Loucy (cell line): ENCODE measurements at regions not wholly inside any gene's neighbourhood (a gene's known extent, or its start where the extent isn't known, plus 50 kb on each side); places are given as distances from the start of the nearest gene placed in this dataset.

Experiments
- H2AFZ ChIP-seq: fragments of 200-600 bp; sonication (generic); 2 replicates; pipeline ENCODE4 v1.6.0; 2016; ENCODE audit warnings: antibody characterized with exemption, mild to moderate bottlenecking, low read length, moderate library complexity
- H3F3A ChIP-seq: fragments of 200-600 bp; 2 replicates; pipeline ENCODE4 v1.6.0; 2016; ENCODE audit warnings: antibody characterized with exemption, low read depth, mild to moderate bottlenecking
- H3K27me3 ChIP-seq: fragments of 200-600 bp; sonication (generic); 2 replicates; pipeline ENCODE4 v1.6.1; 2014; ENCODE audit warnings: low read length, mild to moderate bottlenecking; ENCODE audit not compliant: insufficient read depth, poor library complexity, severe bottlenecking
- H3K36me3 ChIP-seq: fragments of 200-600 bp; sonication (generic); 2 replicates; pipeline ENCODE4 v1.6.1; 2016; ENCODE audit warnings: low read length; ENCODE audit not compliant: insufficient read depth
- H3K4me1 ChIP-seq: fragments of 200-600 bp; sonication (generic); 2 replicates; pipeline ENCODE4 v1.5.1; 2014; ENCODE audit warnings: low read length, mild to moderate bottlenecking; ENCODE audit not compliant: insufficient read depth, poor library complexity, severe bottlenecking
- H3K4me2 ChIP-seq: fragments of 200-600 bp; sonication (generic); 2 replicates; pipeline ENCODE4 v1.6.0; 2014; ENCODE audit warnings: antibody characterized with exemption, low read length, low read depth, mild to moderate bottlenecking; ENCODE audit not compliant: poor library complexity, severe bottlenecking
- H3K4me3 ChIP-seq: fragments of 200-600 bp; sonication (generic); 2 replicates; pipeline ENCODE4 v1.5.1; 2014; ENCODE audit warnings: low read length, mild to moderate bottlenecking, mixed read lengths; ENCODE audit not compliant: poor library complexity, severe bottlenecking
- H3K79me2 ChIP-seq: fragments of 200-600 bp; sonication (generic); 2 replicates; pipeline ENCODE4 v1.6.1; 2014; ENCODE audit warnings: low read length; ENCODE audit not compliant: insufficient read depth
- H3K9ac ChIP-seq: fragments of 200-600 bp; sonication (generic); 2 replicates; pipeline ENCODE4 v1.6.0; 2014; ENCODE audit warnings: mild to moderate bottlenecking, low read depth, low read length, moderate library complexity; ENCODE audit not compliant: poor library complexity, severe bottlenecking
- H3K9me2 ChIP-seq: fragments of 200-600 bp; sonication (generic); replicated peaks from 2 replicates; pipeline ENCODE4 v1.6.1; 2016; ENCODE audit warnings: low read depth, low read length, mixed read lengths
- H3K9me3 ChIP-seq: fragments of 200-600 bp; sonication (generic); 2 replicates; pipeline ENCODE4 v1.6.1; 2014; ENCODE audit warnings: mild to moderate bottlenecking, antibody characterized with exemption, low read length, low read depth; ENCODE audit not compliant: insufficient read depth
- H4K20me1 ChIP-seq: fragments of 200-600 bp; sonication (generic); 2 replicates; pipeline ENCODE4 v1.6.0; 2014; ENCODE audit warnings: antibody characterized with exemption, low read length, mild to moderate bottlenecking; ENCODE audit not compliant: insufficient read depth, poor library complexity, severe bottlenecking
- EZH2phosphoT487 ChIP-seq: fragments of 200-600 bp; IDR thresholded peaks from 2 replicates; pipeline ENCODE4 v1.6.1; 2018; ENCODE audit warnings: antibody characterized with exemption, mild to moderate bottlenecking, moderate library complexity, borderline replicate concordance
- TF ChIP-seq, protein P1 (sequence below): fragments of 200-600 bp; sonication (generic); conservative IDR thresholded peaks from 2 replicates; pipeline ENCODE4 v1.5.1; 2014; ENCODE audit warnings: mild to moderate bottlenecking, antibody characterized with exemption, low read length

DNA sequence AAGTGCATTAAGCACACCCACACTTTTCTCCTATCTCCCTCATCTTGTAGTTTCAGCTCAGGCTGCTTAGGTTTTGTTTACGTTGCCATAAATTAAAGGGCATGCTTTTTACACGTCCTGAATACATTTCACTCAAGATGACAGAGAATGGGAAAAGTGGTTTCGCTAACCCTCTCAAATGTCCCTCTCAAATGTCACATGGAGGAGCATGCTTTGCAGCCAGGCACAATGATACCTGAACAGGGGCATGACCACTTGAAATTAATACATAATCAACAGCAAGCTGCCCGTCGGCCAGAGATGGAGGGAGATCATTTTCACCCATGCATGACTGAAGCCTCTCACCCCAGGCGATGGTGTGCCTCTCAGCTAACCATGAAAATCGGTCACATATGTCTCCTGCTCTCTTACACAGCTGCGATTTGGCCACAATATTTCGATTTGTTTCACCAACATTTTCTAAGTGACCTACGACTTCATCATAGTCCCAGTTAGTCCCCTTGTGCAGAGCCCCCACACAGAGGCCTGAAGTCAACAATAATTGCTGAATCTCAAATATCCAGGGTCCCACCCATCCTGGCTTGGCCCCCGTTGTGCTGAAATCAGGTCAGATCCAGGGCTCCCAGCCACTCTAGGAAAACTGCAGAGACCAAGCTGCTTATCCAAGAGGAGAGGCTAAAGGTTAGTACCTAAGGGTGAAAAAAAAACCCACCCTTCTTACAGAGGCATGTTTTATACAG lies 373.9 kb upstream of the NFE2L3 start:
- H3K79me2 ChIP-seq, result no peaks in the 10 kb centered on the region
- H3K4me2 ChIP-seq, result no peak overlapping the region
- no peaks in the 10 kb centered on the region for H3K9me2 ChIP-seq
- H2AFZ ChIP-seq, result no peak overlapping the region
- no peaks in the 10 kb centered on the region for H3F3A ChIP-seq
- H3K27me3 ChIP-seq, result no peaks in the 10 kb centered on the region
- no peak overlapping the region for H3K4me3 ChIP-seq
- H3K9ac ChIP-seq, result no peak overlapping the region
- H3K4me1 ChIP-seq, result no peaks in the 10 kb centered on the region
- no peaks in the 10 kb centered on the region for H3K36me3 ChIP-seq
- H3K9me3 ChIP-seq, result no peaks in the 10 kb centered on the region
- no peaks in the 10 kb centered on the region for H4K20me1 ChIP-seq
- TF ChIP-seq, protein P1, sequence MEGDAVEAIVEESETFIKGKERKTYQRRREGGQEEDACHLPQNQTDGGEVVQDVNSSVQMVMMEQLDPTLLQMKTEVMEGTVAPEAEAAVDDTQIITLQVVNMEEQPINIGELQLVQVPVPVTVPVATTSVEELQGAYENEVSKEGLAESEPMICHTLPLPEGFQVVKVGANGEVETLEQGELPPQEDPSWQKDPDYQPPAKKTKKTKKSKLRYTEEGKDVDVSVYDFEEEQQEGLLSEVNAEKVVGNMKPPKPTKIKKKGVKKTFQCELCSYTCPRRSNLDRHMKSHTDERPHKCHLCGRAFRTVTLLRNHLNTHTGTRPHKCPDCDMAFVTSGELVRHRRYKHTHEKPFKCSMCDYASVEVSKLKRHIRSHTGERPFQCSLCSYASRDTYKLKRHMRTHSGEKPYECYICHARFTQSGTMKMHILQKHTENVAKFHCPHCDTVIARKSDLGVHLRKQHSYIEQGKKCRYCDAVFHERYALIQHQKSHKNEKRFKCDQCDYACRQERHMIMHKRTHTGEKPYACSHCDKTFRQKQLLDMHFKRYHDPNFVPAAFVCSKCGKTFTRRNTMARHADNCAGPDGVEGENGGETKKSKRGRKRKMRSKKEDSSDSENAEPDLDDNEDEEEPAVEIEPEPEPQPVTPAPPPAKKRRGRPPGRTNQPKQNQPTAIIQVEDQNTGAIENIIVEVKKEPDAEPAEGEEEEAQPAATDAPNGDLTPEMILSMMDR, result no peak
- TF ChIP-seq EZH2phosphoT487, result no peak

DNA sequence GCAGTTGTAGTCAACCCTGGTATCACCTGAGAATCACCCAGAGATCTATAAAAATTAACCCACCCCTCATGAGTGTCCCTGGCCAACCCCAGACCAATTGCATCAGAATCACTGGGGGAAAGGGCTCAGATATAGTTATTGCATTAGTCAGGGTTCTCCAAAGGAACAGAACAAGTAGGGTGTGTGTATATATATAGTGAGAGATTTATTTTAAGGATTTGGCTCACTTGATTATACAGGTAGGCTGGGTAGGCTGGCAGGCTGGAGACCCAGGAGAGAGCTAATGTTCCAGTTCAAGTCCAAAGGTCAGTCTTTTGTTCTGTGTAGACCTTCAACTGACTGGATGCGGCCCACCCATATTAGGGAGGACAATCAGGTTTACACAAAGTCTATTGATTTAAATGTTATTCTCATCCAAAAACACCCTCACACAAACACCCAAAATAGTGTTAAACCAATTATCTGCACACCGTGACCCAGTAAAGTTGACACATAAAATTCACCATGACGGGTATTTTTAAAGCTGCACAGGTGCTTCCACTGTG lies 372.9 kb upstream of the NFE2L3 start:
- H2AFZ ChIP-seq, result no peak overlapping the region
- TF ChIP-seq EZH2phosphoT487, result no peak
- TF ChIP-seq, protein P1, result no peak
- H3K4me1 ChIP-seq, result no peaks in the 10 kb centered on the region
- H3K27me3 ChIP-seq, result no peaks in the 10 kb centered on the region
- H3K4me2 ChIP-seq, result no peak overlapping the region
- H3F3A ChIP-seq, result no peaks in the 10 kb centered on the region
- no peaks in the 10 kb centered on the region for H3K36me3 ChIP-seq
- no peaks in the 10 kb centered on the region for H4K20me1 ChIP-seq
- no peak overlapping the region for H3K9ac ChIP-seq
- no peak overlapping the region for H3K4me3 ChIP-seq
- H3K9me3 ChIP-seq, result no peaks in the 10 kb centered on the region
- H3K9me2 ChIP-seq, result no peaks in the 10 kb centered on the region
- H3K79me2 ChIP-seq, result no peaks in the 10 kb centered on the region

DNA sequence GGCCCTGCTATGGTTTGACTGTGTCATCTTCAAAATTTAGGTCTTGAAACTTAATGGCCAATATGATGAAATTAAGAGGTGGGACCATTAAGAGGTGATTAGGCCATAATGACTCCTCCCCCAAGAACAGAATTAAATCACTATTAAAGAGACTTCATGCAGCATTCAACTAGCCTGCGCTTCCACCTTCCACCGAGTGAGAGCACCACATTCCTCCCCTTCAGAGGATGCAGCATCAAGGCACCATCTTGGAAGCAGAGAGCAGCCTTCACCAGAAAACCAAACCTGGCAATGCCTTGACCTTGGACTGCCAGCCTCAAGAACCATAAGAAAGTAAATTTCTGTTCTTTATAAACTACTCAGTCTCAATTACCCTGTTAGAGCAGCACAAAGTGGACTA lies 371.1 kb upstream of the NFE2L3 start:
- Histone ChIP-seq H4K20me1 (no peaks in the 10 kb centered on the region), H3K4me3 (no peak overlapping the region), H3K4me1 (no peaks in the 10 kb centered on the region), H3K9me2 (no peaks in the 10 kb centered on the region), H2AFZ (no peak overlapping the region), H3F3A (no peaks in the 10 kb centered on the region), H3K4me2 (no peak overlapping the region), H3K9me3 (no peaks in the 10 kb centered on the region), H3K9ac (no peak overlapping the region), H3K36me3 (no peaks in the 10 kb centered on the region), H3K27me3 (no peaks in the 10 kb centered on the region), H3K79me2 (no peaks in the 10 kb centered on the region)
- TF ChIP-seq EZH2phosphoT487, result no peak
- TF ChIP-seq, protein P1, result no peak
